ENCODE measurements at regions not wholly inside any gene's neighbourhood (a gene's known extent, or its start where the extent isn't known, plus 50 kb on each side); places are given as distances from the start of the nearest gene placed in this dataset.

GRCh38 chr15:93973287-93973686 is 258.1 kb upstream of the MCTP2 start (continued):
- TF ChIP-seq JUND (IDR thresholded peaks at IDR 0.05): no peak
- no peak for TF ChIP-seq ZFX (IDR thresholded peaks at IDR 0.05)
- TF ChIP-seq FOSL1 (IDR thresholded peaks at IDR 0.05; ENCODE audit: low read depth): no peak

GRCh38 chr15:93968773-93969172 is 262.6 kb upstream of the MCTP2 start:
- H3K4me3 ChIP-seq (replicated peaks in 1 of 2; ENCODE audit: low read depth in 1 of 2, low read length in 2 of 2): no peak overlapping the region
- H4K20me1 ChIP-seq (ENCODE audit: insufficient read depth): no peaks in the 10 kb centered on the region
- H2AFZ ChIP-seq (ENCODE audit: low read depth, low read length, poor library complexity, severe bottlenecking): no peak overlapping the region
- H3K9me3 ChIP-seq (ENCODE audit: control insufficient read depth in 1 of 2, insufficient read depth in 1 of 2, low read depth in 1 of 2, low read length in 2 of 2): peaks cover 0 to 3% of the 10 kb centered on the region in 2 experiments; a peak in 1 of 4 replicates
- TF ChIP-seq ZBTB33 (IDR thresholded peaks at IDR 0.05; ENCODE audit: extremely low read depth, insufficient replicate concordance, low read length): no peak
- no peak for TF ChIP-seq ELF1 (IDR thresholded peaks at IDR 0.05; ENCODE audit: borderline replicate concordance, low read depth)
- TF ChIP-seq REST (IDR thresholded peaks at IDR 0.05; ENCODE audit: low read depth): no peak
- no peak for TF ChIP-seq RAD21 (IDR thresholded peaks at IDR 0.05; ENCODE audit: low read depth)
- TF ChIP-seq EZH2phosphoT487 (IDR thresholded peaks at IDR 0.05; ENCODE audit: borderline replicate concordance): no peak
- TF ChIP-seq CEBPB (IDR thresholded peaks at IDR 0.05; ENCODE audit: low read depth): no peak
- TF ChIP-seq YY1 (IDR thresholded peaks at IDR 0.05; ENCODE audit: extremely low read depth, insufficient replicate concordance, low read depth, low read length): no peak
- TF ChIP-seq CBX3 (IDR thresholded peaks at IDR 0.05; ENCODE audit: low read depth): no peak
- TF ChIP-seq ATF3 (IDR thresholded peaks at IDR 0.05): no peak
- TF ChIP-seq MAX (IDR thresholded peaks at IDR 0.05): no peak
- TF ChIP-seq TCF7L2 (IDR thresholded peaks at IDR 0.05; ENCODE audit: borderline replicate concordance, extremely low read depth, insufficient read depth, insufficient read length): no peak
- no peak for TF ChIP-seq SRF (IDR thresholded peaks at IDR 0.05; ENCODE audit: low read depth)
- TF ChIP-seq JUND (IDR thresholded peaks at IDR 0.05): no peak
- no peak for TF ChIP-seq SIN3A (IDR thresholded peaks at IDR 0.05; ENCODE audit: low read depth)
- TF ChIP-seq POLR2AphosphoS5 (IDR thresholded peaks at IDR 0.05; ENCODE audit: low read depth, low read length): no peak
- no peak for TF ChIP-seq SP1 (IDR thresholded peaks at IDR 0.05; ENCODE audit: low read depth)
- no peak for TF ChIP-seq EZH2 (IDR thresholded peaks at IDR 0.05)
- TF ChIP-seq EGR1 (IDR thresholded peaks at IDR 0.05; ENCODE audit: low read depth): no peak
- no peak for TF ChIP-seq FOSL1 (IDR thresholded peaks at IDR 0.05; ENCODE audit: low read depth)
- TF ChIP-seq ZFX (IDR thresholded peaks at IDR 0.05): no peak
- no peak overlapping the region for H3K27ac ChIP-seq (ENCODE audit: low read depth, low read length)
- H3K9ac ChIP-seq (ENCODE audit: low read length): no peak overlapping the region
- ATAC-seq (no peak), DNase-seq (ENCODE audit: low read depth, low spot score) (no peak)
- ChIA-PET RAD21 (ENCODE audit: low non-redundant PET in 1 of 2, low total read pairs in 2 of 2, uncharacterized antibody in 2 of 2, unreplicated experiment in 2 of 2) (no interaction called here), CTCF (no interaction called here), POLR2A (no interaction called here)
- no peaks in the 10 kb centered on the region for H3K79me2 ChIP-seq (ENCODE audit: insufficient read depth, low read length)
- no peak overlapping the region for H3K4me2 ChIP-seq (ENCODE audit: low read length)
- no TSS peak for BruUV-seq (replicated peaks)
- H3K27me3 ChIP-seq (ENCODE audit: insufficient read depth, low read length): no peaks in the 10 kb centered on the region
- no peaks in the 10 kb centered on the region for H3K9me2 ChIP-seq (ENCODE audit: insufficient read depth)
- no peaks in the 10 kb centered on the region for H3K36me3 ChIP-seq (ENCODE audit: control insufficient read depth in 1 of 2, insufficient read depth in 2 of 2, low read length in 2 of 2)
- no peaks in the 10 kb centered on the region for H3K4me1 ChIP-seq (ENCODE audit: control insufficient read depth in 1 of 2, insufficient read depth in 2 of 2, low read length in 2 of 2)
- intact Hi-C loops (cut with micrococcal nuclease): no loop called here
